BLaER1 treated with 17β-estradiol and CSF1 and Interleukin-3, amounts not matched to agents 10 nM and 100 nM (cell line): ENCODE measurements at regions not wholly inside any gene's neighbourhood (a gene's known extent, or its start where the extent isn't known, plus 50 kb on each side); places are given as distances from the start of the nearest gene placed in this dataset.
"Not testable (repeated sequence)": the region's sequence is repeated elsewhere in the genome, so short reads cannot be mapped to it uniquely, and the experiment has no call there.

ENCODE experiments used
- H3K27ac ChIP-seq, 11 experiments: shearing (Covaris generic); formaldehyde crosslinking; 2 replicates each; pipeline ENCODE4 v1.8.1; 2022
- H3K27me3 ChIP-seq, 11 experiments: shearing (Covaris generic); formaldehyde crosslinking; 2 replicates each; pipeline ENCODE4 v1.8.1; 2022
- H3K36me3 ChIP-seq, 11 experiments: shearing (Covaris generic); formaldehyde crosslinking; 2 replicates each; pipeline ENCODE4 v1.8.1; 2022
- H3K4me1 ChIP-seq, 10 experiments: shearing (Covaris generic); formaldehyde crosslinking; 2 replicates each; pipeline ENCODE4 v1.8.1; 2022
- H3K4me2 ChIP-seq, 11 experiments: shearing (Covaris generic); formaldehyde crosslinking; 2 replicates each; pipeline ENCODE4 v1.8.1; 2022
- H3K4me3 ChIP-seq, 10 experiments: shearing (Covaris generic); formaldehyde crosslinking; 2 replicates each; pipeline ENCODE4 v1.8.1; 2022
- H3K9ac ChIP-seq, 11 experiments: shearing (Covaris generic); formaldehyde crosslinking; 2 replicates each; pipeline ENCODE4 v1.8.1; 2022
- H3K9me3 ChIP-seq, 11 experiments: shearing (Covaris generic); formaldehyde crosslinking; replicated peaks in 1 of 11; 2 replicates each; pipeline ENCODE4 v1.8.1; 2022
- H4K20me1 ChIP-seq, 11 experiments: shearing (Covaris generic); formaldehyde crosslinking; 2 replicates each; pipeline ENCODE4 v1.8.1; 2022

- H3K9me3 ChIP-seq, H3K27me3 ChIP-seq, H4K20me1 ChIP-seq, H3K4me1 ChIP-seq, H3K36me3 ChIP-seq, H3K27ac ChIP-seq, H3K4me2 ChIP-seq, H3K9ac ChIP-seq, H3K4me3 ChIP-seq: not testable (repeated sequence)
These were observed 109.7 kb upstream of the ZNG1E start for GRCh38 chr9:65566018-65566417.

DNA sequence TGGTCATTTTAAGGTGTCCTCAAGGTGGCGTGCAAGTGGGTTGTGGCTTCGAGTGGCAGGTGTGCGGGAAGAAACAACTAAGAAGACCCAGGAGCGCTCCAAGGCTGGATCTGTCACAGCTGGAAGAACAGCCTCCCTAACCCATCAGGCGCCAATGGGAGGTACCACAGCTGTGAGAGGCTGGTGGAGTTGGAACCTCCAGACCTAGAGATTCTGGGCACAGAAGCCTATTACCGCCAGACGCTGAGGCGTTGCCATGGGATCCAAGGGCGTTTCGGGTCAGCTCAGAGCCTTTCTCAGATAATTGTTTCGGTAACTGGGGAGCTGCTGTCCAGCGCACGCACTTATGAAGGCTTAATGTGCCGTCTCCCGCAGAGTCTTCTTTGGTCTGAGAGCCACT is 156.7 kb upstream of the ZNG1E start:
- not testable (repeated sequence) for H3K4me1 ChIP-seq, H3K9me3 ChIP-seq, H3K4me3 ChIP-seq, H3K4me2 ChIP-seq, H3K27ac ChIP-seq, H4K20me1 ChIP-seq, H3K9ac ChIP-seq, H3K27me3 ChIP-seq, H3K36me3 ChIP-seq

DNA sequence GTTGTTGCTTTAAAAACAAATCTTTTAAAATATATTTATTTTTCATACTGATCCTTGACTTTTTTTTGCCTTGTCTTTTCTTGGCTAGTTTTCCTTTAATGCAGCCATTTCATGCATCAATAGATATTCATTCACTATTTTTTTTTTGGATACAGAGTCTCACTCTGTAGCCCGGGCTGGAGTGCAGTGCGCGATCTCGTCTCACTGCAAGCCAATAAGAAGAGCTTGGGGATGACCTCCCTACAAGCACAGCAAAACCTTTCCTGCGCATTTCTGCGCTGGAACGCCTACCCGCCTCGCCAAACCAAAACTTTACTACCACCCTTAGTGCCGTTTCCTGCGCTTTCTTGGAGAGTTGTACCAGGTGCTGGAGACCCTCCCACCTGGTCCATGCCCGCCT is 161.3 kb upstream of the ZNG1E start:
- not testable (repeated sequence) for H3K4me2 ChIP-seq, H3K27ac ChIP-seq, H4K20me1 ChIP-seq, H3K4me1 ChIP-seq, H3K9ac ChIP-seq, H3K4me3 ChIP-seq, H3K9me3 ChIP-seq, H3K36me3 ChIP-seq, H3K27me3 ChIP-seq

- not testable (repeated sequence) for H3K4me3 ChIP-seq, H3K4me1 ChIP-seq, H3K4me2 ChIP-seq, H3K9ac ChIP-seq, H4K20me1 ChIP-seq, H3K27me3 ChIP-seq, H3K36me3 ChIP-seq, H3K9me3 ChIP-seq, H3K27ac ChIP-seq
These were observed 167.8 kb upstream of the ZNG1E start for GRCh38 chr9:65507897-65508296.

DNA sequence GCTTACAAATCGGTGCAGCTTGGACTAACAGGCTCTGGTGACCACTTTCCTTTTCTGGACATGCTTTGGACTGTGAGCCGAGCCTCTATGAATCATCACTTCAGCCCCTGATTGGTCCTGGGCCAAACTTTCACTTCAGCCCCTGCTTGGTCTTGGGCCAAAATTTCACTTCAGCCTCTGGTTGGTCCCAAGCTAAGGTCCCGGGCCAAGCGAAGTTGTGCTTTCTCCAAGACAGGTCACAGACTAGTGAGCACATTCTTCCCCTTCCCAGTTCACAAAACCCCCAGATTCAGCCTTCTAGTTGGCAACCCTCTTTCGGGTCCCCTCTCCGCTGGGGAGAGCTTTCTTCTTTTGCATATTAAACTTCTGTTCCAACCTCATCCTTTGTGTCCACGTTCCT is 171.0 kb upstream of the ZNG1E start:
- not testable (repeated sequence) for H3K9me3 ChIP-seq, H3K4me1 ChIP-seq, H3K36me3 ChIP-seq, H3K4me2 ChIP-seq, H3K27ac ChIP-seq, H3K4me3 ChIP-seq, H3K9ac ChIP-seq, H3K27me3 ChIP-seq, H4K20me1 ChIP-seq

GRCh38 chr9:65503696-65504095 is 172.0 kb upstream of the ZNG1E start:
- H3K27me3 ChIP-seq, H3K9me3 ChIP-seq, H3K27ac ChIP-seq, H3K36me3 ChIP-seq, H3K4me1 ChIP-seq, H3K9ac ChIP-seq, H3K4me3 ChIP-seq, H3K4me2 ChIP-seq, H4K20me1 ChIP-seq: not testable (repeated sequence)

DNA sequence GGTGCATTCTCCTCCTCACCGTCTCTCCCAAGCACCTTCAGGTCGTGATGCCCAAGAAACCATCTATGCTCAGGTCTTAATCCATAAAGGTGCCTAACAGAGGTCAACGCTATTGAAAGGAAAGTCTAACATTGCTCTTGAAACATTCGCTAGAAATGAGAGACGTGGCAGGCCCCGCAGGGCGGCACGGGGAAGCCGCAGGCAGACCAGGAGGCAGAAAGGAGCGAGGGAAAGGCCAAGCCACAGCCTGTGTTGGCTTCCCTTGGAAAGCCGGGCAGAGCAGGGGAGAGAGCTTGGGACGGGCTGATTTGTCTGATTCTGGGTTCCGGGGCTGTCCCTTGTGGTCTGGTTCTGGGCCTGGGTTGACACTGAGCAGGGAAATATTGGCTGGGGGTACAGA is 192.8 kb upstream of the ZNG1E start:
- H3K9ac ChIP-seq, H3K36me3 ChIP-seq, H3K4me2 ChIP-seq, H4K20me1 ChIP-seq, H3K4me1 ChIP-seq, H3K4me3 ChIP-seq, H3K27ac ChIP-seq, H3K27me3 ChIP-seq, H3K9me3 ChIP-seq: not testable (repeated sequence)

DNA sequence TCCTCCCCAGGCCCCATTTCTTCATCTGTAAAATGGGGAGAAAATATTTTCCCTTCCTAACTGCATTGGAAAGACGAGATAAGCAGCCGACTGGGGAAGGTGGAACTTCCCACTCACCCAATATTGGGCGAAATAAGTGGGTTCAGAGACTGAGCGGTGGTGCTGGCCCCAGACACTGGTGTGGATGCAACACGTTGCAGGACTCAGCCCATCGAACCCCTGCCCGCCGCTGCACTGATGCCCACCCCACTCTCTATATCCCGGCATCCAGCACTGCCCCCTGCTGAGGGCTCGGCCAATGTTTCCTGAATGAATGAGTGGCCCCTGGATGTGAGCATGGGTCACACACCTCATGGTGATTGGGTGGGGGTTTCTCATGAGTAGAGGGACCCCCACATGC is 194.4 kb upstream of the ZNG1E start:
- not testable (repeated sequence) for H3K27ac ChIP-seq, H3K4me3 ChIP-seq, H3K36me3 ChIP-seq, H3K9me3 ChIP-seq, H3K27me3 ChIP-seq, H3K4me2 ChIP-seq, H3K9ac ChIP-seq, H4K20me1 ChIP-seq, H3K4me1 ChIP-seq

DNA sequence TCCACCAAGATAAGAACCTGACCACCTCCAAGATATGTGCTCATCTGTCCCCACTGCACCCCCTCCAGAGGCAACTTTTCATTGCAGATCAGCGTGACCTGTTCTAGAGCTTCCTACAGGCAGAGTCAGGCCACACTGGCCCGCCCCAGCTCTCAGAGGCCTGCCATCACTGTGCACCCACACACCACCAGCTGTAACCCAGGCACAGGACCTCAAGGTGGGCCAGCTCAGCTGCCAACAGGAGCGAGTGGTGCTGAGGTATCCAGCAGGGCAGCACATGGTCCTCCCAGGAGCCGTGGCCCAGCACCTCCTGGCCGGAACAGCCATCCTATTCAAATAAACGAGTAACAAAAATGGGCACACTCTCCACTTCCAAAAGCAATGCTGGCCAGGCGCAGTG is 189.9 kb upstream of the FOXD4L5 start:
- not testable (repeated sequence) for H3K27ac ChIP-seq, H3K9me3 ChIP-seq, H3K9ac ChIP-seq, H4K20me1 ChIP-seq, H3K36me3 ChIP-seq, H3K4me3 ChIP-seq, H3K27me3 ChIP-seq, H3K4me2 ChIP-seq
- peaks cover 0 to 13% (median 4%) of the 10 kb centered on the region in 10 experiments; a peak in 8 of 20 replicates for H3K4me1 ChIP-seq

DNA sequence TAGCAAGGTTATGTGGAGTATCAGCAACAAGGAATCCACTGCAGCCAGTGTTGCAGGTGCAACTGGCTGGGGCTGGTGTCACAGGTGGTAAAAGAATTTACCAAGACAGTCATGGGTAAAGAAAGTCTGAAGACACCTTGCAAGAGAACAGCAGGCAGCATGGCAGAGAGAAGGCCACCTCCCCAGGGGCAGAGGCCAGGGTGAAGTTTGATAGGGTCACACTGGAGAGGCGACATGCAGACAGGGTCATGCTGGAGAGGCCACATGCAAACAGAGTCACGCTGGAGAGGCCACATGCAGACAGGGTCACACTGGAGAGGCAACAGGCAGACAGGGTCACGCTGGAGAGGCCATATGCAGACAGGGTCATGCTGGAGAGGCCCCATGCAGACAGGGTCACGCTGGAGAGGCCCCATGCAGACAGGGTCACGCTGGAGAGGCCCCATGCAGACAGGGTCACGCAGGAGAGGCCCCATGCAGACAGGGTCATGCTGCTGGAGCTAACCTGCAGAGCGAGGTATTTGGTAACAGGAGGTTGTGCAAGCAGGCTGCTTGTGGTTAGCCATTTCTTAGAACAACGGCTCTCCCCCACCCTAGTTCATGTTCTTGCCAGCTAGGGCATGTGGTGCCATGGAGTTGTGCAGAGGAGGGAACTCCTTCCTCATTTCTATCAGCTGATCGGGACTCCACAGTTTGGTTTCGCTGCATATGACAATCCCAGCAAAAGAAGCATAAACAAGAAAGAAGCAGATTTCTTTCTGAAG is 188.2 kb upstream of the FOXD4L5 start:
- H4K20me1 ChIP-seq, H3K9me3 ChIP-seq, H3K4me3 ChIP-seq, H3K9ac ChIP-seq, H3K27me3 ChIP-seq, H3K27ac ChIP-seq, H3K36me3 ChIP-seq: not testable (repeated sequence)
- H3K4me1 ChIP-seq = peaks cover 0 to 13% (median 4%) of the 10 kb centered on the region in 10 experiments; a peak in 8 of 20 replicates
- H3K4me2 ChIP-seq = peak overlapping the region in 5 of 11 experiments; percentile 43 to 71 (median 52); a peak in 10 of 22 replicates

DNA sequence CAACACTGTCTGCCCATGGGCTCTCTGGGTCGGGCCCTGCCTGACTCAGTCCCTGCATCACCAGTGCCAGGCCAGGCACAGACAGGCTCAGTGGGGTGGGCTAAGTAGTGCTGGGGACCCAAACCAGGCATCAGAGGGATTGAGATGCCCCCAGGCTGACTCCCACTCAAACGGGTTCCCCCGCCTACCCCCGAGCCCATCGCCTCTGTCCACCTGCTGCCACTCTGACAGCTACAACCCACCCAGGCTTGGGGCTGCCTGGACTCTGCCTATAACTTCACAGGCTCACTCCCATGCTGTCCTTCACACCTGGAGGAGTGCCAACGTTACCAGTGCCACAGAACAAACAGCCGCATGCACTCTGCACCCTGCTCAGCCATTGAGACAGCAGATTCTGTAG is 186.1 kb upstream of the FOXD4L5 start:
- not testable (repeated sequence) for H3K9me3 ChIP-seq, H4K20me1 ChIP-seq

GRCh38 chr9:65466911-65467734 is 182.1 kb upstream of the FOXD4L5 start:
- H3K27ac ChIP-seq, H3K9me3 ChIP-seq, H3K4me2 ChIP-seq, H3K36me3 ChIP-seq, H4K20me1 ChIP-seq, H3K9ac ChIP-seq, H3K4me1 ChIP-seq, H3K27me3 ChIP-seq, H3K4me3 ChIP-seq: not testable (repeated sequence)

More for the DNA sequence above, 186.1 kb upstream of the FOXD4L5 start:
- not testable (repeated sequence) for H3K27ac ChIP-seq, H3K36me3 ChIP-seq, H3K9ac ChIP-seq, H3K4me2 ChIP-seq, H3K4me3 ChIP-seq, H3K27me3 ChIP-seq
- H3K4me1 ChIP-seq = peaks cover 0 to 13% (median 4%) of the 10 kb centered on the region in 10 experiments; a peak in 8 of 20 replicates

DNA sequence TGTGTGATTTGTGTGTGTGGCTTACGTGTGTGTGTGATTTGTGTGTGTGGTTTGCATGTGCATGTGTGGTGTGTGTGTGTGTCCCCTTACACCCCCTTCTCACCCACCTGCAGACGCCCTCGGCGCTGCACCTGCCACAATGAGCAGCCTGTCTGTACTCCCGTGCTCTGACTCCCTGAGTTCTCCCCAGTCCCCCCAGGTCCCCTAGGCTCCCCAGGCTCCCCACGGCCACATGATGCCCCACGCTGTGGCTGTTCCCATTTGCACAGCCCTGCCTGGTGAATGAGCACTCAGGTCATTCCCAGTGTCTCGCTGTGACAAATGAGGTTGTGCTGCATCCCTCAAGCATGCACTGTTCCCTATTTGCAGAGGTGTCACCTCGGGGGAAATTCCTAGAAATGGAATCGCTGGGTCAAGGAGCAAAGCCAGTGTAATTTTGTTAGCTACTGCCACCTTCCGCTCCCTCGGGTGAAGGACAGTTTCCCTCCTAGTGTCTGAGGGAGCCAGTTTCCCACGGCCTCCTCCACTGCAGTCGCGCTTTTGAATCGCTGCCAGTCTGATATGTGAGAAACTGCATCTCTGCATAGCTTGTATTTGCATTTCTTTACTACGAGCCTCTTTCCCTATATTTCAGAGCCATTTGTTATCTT is 180.4 kb upstream of the FOXD4L5 start:
- not testable (repeated sequence) for H3K9ac ChIP-seq, H3K4me2 ChIP-seq, H3K27ac ChIP-seq, H3K36me3 ChIP-seq, H3K9me3 ChIP-seq, H3K27me3 ChIP-seq, H3K4me1 ChIP-seq, H3K4me3 ChIP-seq, H4K20me1 ChIP-seq

GRCh38 chr9:65462476-65462875 is 177.5 kb upstream of the FOXD4L5 start:
- not testable (repeated sequence) for H3K27ac ChIP-seq, H3K9ac ChIP-seq, H3K27me3 ChIP-seq, H3K4me2 ChIP-seq, H3K36me3 ChIP-seq, H3K4me3 ChIP-seq, H3K9me3 ChIP-seq, H3K4me1 ChIP-seq, H4K20me1 ChIP-seq
